Hematopoietic multipotent progenitor cell treated with erythropoietin and hydrocortisone succinate and interleukin-3 and kit ligand, for 4 days (in vitro differentiated cells): ENCODE measurements at regions not wholly inside any gene's neighbourhood (a gene's known extent, or its start where the extent isn't known, plus 50 kb on each side); places are given as distances from the start of the nearest gene placed in this dataset.

Experiments used
- DNase-seq: peaks from one replicate; pipeline ENCODE4 v3.0.0-alpha.2; 2015

DNA sequence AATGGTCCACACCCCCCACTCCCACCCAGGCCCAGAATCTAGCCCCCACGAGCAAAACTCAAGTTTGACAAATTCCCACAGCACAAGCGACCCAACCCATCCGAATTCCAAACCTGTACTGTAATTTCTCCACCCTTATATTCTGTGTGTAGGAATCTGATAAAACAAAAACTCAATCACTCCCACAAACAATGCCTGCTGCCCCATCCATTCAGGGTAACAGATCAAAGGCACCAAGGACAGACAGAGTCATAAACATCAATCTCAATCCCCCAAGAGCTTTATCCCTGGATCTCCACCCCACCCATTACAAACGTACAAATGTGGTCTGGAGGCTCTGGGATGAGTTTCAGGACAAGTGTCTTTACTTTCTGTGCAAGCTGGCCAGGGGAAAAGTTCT is 157.8 kb downstream of the AXIN2 start:
- DNase-seq: no peak

GRCh38 chr17:65402513-65403496 is 158.6 kb downstream of the AXIN2 start:
- no peak for DNase-seq

DNA sequence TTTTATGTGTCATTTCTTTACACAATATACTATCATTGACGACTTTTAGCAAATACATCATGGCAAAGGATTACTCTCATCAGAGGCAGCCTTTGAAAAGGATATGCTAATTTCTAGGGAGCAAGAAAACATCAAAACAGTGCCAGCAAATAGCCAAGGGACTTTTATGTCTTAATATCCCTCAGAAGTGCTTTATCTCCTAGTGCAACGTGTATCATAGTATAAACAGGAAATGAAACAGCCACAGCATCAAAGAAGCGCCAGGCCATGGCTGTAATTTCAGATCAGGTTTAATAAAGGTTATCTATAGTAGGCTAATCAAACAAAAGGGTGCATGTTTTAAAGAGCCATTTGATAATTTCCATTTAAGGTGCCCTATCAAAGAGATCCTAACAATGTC is 159.9 kb downstream of the AXIN2 start:
- DNase-seq: no peak

GRCh38 chr17:65400701-65401100 is 160.7 kb downstream of the AXIN2 start:
- DNase-seq: no peak

GRCh38 chr17:65398040-65398787 is 163.2 kb downstream of the AXIN2 start:
- DNase-seq: no peak

DNA sequence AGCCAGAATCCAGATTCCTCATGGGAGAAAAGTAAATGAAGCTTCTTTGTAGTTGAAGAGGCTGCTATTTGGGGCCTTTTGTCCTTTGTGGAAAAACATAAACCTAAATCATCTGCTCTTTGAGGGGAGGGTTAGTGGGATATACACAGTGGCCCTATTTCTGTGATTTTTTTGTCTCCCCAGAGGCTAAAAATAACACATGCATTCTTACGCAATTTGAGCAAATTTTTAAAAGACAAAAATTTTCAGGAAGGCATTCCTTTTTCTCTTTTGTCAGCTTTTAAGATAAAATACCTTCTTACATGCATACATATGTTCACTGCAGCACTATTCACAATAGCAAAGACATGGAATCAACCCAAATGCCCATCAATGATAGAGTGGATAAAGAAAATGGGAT is 165.5 kb downstream of the AXIN2 start:
- no peak for DNase-seq

- no peak for DNase-seq
Observed at GRCh38 chr17:65394811-65395472, 166.5 kb downstream of the AXIN2 start.

DNA sequence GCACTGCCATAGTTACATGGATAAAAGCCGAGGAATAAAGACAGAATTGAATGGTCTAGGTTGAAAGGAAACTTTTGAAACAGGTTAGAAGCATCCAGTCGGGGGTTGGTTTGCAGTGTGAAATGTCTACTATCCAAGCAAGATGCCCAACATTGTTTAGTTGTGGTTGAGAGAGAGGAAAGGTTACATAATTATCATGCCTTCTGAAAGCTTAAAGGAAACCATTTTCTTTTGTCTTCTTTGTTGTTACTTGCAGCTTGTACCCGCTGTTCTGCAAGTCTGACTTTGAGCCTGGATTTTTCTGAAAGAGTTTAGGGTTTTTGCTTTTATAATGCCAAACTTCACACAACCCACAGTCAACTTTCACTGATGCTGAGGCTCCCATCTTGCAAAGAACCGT is 167.9 kb downstream of the AXIN2 start:
- no peak for DNase-seq

DNA sequence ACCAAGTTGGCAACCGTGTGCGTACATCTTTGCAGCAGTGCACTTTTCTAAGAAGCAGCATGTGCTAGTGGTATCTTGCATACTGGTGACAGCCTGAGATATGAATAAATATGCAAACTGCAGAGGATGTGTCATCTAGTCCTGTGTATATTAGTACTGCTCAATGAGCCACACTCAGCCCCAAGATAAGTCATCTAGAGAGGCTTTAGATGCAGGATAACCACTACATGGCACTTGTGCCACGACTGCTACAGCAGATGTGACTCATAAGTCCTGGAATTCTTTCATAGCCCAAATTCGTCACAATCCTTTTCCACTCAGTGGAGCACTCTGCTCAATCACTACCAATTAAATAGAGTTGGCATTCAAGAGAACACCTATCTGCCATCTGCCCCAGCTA is 171.5 kb downstream of the AXIN2 start:
- DNase-seq: no peak

- DNase-seq: no peak
Observed at GRCh38 chr17:65389426-65389825, 172.0 kb downstream of the AXIN2 start.

DNA sequence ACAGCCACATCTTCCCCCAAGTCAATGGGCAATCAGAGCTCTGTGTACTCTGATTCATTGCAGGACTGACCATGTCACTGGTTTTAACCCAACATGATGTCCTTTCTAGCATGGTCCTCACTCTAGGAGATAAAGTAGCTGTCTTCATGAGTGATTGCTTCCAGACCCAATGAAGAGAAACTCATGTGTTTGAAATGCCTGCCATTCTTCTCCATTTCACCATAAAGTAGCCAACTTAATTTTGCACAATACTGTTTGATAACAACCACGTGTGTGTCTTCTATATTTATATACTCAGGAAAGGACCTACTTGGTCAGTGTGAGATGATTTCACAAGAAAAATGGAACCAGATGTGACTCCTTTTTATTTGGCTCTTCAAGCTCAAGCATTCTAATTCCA is 172.5 kb downstream of the AXIN2 start:
- no peak for DNase-seq

DNA sequence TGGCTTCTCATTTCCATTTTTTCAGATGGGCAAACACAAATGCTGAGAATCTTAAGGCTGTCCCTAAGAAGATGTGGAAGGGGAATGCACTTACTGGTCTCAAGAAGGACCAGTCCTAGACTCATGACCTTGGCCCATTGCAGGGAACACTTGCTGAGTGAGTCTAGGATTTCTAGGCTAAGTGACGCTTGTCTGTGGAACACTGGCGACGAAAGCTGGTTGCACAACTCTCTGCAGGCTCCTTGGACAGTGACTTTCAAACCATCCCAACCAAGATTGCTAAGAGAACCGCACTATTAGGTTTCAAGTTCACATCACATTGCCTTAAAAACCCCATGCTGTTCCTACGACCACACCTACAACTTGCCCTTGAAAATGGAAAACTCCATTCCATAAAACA is 174.1 kb downstream of the AXIN2 start:
- DNase-seq: no peak

DNA sequence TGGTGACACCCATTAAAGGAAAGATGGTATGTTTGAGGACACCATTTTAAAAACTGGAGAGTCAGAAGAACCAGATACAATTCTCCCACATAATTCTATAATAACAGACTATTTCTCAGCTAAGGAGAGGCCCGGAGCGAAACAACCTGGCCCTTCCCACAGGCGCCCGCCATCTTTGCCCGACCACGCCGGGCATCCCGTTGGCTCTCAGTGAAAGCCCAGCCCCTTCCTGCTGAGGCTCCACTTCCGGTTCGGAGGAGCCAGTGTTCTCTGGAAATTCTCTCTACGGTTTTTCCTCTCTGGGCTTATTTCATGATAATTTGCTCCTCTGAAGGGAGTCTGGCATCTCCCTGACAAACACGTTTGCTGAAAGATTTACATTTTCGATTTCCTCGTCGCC is 175.7 kb downstream of the AXIN2 start:
- DNase-seq: no peak

GRCh38 chr17:65385071-65385470 is 176.4 kb downstream of the AXIN2 start:
- no peak for DNase-seq

DNA sequence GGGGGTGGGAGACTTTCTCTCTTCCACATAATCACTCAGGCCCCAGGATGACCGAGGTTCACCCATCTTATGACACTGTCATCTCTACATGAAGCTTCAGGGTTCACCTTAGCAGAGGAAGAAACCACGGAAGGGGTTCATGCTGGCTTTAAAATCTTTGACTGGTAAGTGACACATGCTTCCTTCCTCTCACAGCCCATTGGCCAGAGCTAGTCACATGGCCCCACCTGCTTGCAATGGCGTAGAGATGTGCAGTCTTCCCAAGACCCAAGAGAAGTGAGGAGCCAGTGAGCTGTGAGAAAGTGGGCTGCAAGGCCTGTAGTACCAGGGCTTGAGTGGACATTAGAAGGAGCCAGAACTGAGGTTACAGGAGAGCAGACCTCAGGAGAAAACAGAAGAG is 180.3 kb downstream of the AXIN2 start:
- DNase-seq: no peak

DNA sequence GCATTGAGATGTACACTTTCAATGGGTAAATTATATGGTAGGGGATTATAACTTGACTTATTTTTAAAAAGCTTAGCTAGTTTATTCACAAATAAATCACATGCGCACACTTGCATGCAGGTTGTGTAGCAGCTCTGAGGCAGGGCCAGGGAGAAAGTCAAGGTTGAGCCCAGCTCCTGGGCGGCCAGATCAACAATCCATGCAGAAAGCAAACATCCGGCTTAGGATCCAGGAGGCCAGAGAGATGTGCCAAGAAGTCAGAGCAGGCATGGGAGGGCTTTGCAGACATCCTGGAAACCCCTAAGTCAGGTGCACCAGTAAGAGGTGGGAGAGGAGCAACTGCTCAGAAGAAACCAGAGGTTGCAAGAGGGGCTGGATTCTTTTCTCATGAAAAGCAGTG is 186.5 kb downstream of the AXIN2 start:
- no peak for DNase-seq

- DNase-seq: no peak
Observed at GRCh38 chr17:65371702-65372101, 189.7 kb downstream of the AXIN2 start.

- peak; percentile 67 for DNase-seq
Observed at GRCh38 chr17:65370669-65371131, 190.7 kb downstream of the AXIN2 start.

- DNase-seq: no peak
Observed at GRCh38 chr17:65368341-65368740, 193.1 kb downstream of the AXIN2 start.

DNA sequence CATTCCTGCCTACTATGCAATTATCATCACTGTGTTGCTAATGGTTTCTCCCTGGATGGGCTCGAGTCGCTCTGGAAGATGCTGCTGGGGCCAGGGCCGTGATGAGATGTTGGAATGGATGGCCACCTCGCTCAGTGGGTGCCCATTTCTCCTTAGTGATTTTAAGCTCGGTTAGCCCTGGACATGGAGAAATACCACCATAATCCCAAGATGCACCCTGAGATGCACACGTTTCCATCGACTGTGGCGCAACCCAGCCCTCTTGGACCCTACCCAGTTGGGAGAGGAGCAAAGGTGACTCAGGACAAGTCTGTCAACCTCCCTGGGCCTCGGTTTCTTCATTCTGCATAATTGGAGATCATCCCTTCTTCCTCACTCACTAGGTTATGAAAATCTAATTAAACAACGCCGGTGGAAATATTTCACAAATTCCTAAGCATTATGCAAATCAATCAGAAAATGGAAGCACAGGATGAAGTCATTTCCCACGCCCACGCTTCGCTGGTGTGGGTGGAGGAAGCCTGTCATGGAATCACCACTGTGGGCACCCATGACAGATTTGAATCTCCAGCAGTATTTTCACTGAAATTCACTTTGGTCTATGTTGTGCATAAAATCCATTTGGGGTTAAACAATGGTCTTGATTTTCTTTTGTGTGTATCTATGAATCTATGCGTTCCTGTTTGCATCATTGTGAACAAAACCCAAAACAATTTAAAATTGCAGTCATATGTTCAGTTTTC is 195.2 kb downstream of the AXIN2 start:
- DNase-seq: no peak

DNA sequence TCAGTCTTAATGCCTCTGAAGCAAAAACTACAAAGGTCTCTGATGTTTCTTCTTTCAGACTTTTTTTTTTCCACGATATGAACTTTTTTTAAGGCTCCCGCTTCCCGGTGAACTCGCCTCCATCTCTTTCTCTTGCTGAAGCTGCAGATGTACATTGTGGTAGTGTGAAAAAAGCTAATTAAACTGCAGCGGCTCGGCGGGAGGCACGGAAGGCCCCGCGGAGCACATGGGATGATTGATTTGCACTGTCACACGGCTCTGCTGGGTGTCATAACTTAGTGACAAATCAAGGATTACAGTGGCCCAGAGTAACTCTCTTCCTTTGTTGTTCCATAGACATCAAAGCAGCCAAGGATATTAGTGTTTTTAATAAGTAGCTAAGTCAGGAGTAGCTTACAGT is 196.3 kb downstream of the AXIN2 start:
- no peak for DNase-seq

DNA sequence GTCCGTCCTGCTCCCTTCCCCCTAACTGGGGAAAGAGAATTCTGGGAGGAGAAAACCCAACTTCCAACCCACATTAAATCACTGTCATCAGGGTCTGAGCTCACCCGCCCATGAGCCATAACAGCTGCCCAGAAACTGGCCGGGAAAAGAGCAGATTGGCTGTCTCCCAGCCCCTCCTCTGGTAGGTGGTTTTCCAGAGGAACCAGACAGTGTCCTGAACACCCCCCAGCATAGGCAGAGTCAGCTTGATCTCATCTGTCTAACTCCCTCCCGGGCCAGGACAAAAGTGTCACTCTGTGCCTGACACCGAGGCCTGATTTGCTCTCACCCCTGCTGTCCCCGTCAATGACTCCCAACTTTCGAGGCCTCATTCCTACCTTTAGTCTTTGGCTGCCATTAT is 197.0 kb downstream of the AXIN2 start:
- DNase-seq: no peak

DNA sequence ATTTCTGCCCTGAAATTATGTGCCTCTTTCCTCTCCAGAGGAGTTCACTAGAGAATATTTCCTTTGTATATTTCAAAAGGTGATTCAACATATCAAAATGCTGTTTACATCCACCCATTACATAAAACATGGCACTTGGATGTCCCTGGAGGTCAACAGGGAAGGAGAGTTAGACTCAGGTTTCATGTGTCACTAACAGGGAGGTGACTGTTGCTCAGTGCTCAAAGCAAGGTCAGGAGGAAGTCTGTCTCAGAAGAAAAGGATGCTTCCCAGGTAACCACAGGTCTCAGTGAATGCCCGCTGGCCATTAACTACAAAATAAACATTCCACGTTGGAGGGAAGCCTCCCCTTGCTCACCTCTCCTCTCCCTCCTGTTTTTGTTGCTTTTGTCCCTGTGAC is 198.6 kb downstream of the AXIN2 start:
- no peak for DNase-seq
